Fibroblast of the aortic adventitia (primary cell): ENCODE measurements at regions not wholly inside any gene's neighbourhood (a gene's known extent, or its start where the extent isn't known, plus 50 kb on each side); places are given as distances from the start of the nearest gene placed in this dataset.
"Not testable (repeated sequence)": the region's sequence is repeated elsewhere in the genome, so short reads cannot be mapped to it uniquely, and the experiment has no call there.

Experiments
- DNase-seq: peaks from one replicate; pipeline ENCODE4 v3.0.0-alpha.2; 2010; ENCODE audit warnings: low read depth
- H3K4me3 ChIP-seq: 2 replicates; pipeline ENCODE4 v1.5.1; 2011; ENCODE audit warnings: low read depth, mild to moderate bottlenecking, control low read depth, low read length, moderate library complexity
- TF ChIP-seq, protein P1 (sequence below): IDR thresholded peaks from 2 replicates; pipeline ENCODE4 v1.5.1; 2011; ENCODE audit warnings: mild to moderate bottlenecking, low read length, control low read depth, inconsistent platforms; ENCODE audit not compliant: insufficient read depth

DNA sequence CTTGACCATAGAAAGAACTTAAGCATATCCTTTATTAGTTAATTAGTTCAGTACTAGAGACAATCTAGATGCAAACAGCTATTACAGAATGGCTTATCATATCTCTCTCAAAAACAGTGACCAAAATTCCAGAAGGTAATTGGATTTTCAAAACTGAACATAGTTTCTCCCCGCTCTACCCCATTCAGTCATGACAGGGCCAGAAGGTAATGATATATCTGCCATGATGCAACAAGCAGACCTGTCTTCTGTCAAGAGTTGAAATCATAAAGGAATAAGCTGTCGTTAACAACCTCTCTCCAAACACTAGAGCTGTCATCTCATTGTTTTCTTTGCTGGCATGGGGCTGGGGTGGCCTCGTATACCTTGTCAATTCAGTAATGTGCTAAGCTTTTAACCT, 200.5 kb upstream of the POU5F2 start:
- DNase-seq = no peak
- TF ChIP-seq, protein P1, sequence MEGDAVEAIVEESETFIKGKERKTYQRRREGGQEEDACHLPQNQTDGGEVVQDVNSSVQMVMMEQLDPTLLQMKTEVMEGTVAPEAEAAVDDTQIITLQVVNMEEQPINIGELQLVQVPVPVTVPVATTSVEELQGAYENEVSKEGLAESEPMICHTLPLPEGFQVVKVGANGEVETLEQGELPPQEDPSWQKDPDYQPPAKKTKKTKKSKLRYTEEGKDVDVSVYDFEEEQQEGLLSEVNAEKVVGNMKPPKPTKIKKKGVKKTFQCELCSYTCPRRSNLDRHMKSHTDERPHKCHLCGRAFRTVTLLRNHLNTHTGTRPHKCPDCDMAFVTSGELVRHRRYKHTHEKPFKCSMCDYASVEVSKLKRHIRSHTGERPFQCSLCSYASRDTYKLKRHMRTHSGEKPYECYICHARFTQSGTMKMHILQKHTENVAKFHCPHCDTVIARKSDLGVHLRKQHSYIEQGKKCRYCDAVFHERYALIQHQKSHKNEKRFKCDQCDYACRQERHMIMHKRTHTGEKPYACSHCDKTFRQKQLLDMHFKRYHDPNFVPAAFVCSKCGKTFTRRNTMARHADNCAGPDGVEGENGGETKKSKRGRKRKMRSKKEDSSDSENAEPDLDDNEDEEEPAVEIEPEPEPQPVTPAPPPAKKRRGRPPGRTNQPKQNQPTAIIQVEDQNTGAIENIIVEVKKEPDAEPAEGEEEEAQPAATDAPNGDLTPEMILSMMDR = no peak
- H3K4me3 ChIP-seq = no peak overlapping the region

DNA sequence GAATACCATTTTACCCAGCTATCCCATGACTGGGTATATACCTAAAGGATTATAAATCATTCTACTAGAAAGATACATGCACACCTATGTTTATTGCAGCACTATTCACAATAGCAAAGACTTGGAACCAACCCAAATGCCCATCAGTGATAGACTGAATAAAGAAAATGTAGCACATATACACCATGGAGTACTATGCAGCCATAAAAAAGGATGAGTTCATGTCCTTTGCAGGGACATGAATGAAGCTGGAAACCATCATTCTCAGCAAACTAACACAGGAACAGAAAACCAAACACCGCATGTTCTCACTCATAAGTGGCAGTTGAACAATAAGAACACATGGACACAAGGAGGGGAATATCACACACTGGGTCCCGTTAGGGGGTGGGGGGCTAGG, 191.9 kb upstream of the POU5F2 start:
- not testable (repeated sequence) for DNase-seq, H3K4me3 ChIP-seq

DNA sequence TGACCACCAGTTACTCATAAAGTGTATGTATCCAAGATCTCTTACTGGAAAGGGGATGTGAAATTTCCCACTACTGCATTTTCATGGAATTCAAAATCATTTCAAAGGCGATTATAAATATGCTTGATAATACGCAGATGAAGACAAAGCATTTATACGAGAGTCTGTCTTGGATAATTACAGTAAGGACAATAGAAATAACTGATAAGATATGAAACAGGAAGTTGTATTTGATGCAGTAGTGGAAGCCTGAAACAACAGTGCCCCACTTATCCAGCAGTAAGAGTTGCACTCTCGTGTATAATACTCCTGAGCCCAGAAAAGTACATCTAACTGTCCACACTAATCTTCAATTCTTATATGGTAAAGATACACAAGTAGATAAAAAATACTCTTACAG, 188.7 kb upstream of the POU5F2 start:
- DNase-seq = no peak
- TF ChIP-seq, protein P1 = no peak
- H3K4me3 ChIP-seq = no peak overlapping the region

DNA sequence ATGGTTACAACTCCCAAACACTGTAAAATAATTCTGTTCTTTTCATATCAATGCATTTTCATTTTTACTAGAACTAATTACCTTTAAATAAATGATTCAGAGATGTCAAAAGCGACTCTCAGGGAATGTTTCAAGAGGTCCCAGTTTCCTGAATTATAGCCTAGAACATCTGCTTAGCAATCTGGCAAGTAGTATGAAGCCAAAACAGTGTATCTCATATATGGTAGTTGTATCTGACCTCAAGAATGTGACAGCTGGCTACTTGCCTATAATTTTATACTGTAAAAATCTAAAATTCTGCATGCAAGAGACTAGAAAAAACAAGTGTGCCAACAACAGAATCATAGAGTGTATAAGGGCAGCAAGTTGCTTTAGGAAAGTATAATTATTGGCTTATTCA, 187.7 kb upstream of the POU5F2 start:
- TF ChIP-seq, protein P1 = no peak
- H3K4me3 ChIP-seq = no peak overlapping the region
- DNase-seq = peak; percentile 74

DNA sequence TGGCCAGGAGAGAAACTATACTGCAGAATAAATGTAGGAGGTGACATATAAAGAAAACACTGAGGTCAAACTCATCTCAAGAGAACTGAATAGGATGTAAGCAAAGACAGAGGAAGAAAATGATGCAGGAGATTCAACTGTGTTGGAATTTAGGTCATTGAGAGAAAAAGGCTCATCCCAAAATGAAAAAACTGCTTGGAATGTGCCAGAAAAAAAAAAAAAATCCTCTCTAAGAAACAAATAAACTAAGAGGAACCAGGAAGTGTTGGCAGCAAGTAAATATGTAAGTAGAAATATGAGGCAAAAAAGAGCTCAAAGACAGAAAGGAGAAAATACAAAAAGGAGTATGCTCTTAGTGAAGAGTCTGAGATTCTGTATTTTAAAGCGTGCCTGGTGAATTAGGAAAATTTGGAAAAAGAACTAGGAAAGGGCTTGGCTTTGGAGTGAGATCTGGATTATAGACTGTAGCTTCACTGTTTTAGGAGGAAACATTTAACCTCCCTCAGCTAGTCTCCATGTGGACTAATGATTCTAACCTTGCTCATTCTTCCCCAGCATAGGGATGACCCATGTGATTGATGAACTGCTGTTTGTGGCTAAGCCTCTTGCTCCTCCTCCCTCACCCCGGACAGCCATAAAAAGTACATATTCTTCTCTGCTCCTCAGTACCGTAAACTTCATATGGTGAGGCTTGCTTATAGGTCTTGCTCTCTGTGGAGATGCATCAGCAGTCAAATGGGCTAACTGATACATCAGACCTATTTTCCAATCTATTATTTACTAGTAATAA, 185.6 kb upstream of the POU5F2 start:
- no peak for DNase-seq
- no peak overlapping the region for H3K4me3 ChIP-seq
- TF ChIP-seq, protein P1 = no peak

DNA sequence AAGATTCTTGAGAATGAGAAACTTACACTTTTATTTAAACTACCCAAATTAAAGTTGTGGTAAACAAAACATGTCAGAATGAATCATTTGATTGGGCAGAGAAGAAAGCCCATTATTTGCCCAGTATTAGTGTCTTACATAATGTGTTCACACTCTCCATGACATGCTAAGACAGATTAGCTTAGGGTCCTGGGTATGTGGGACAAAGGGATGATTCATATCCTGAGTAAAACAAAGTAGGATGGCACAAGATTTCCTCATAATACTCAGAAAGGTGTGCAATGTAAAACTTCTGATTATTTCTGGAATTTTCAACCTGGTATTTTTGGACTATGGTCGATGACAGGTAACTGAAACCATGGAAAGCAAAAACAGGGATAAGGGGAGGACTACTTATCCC, 183.9 kb upstream of the POU5F2 start:
- TF ChIP-seq, protein P1 = no peak
- H3K4me3 ChIP-seq = no peak overlapping the region
- DNase-seq = no peak

DNA sequence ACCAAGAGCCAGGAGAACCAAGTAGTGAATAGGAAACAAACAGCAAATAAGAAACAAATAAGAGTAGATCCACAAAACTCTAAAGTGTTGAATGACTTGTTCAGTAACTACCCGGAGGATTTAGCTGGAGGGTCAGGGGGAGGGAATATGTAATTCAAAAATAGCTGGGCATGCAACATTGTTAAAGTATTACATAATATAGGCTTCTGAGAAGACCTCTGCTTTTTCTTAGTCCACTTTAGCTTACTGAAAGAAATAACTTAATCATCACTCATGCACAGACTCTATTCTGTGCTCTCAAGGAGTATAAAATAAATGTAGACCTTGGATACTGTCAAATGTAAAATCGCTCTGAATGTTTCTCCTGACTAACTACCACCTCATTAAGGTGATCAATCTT, 183.2 kb upstream of the POU5F2 start:
- no peak overlapping the region for H3K4me3 ChIP-seq
- TF ChIP-seq, protein P1 = no peak
- peak; percentile 11 for DNase-seq
